DOHH2 (cell line): ENCODE measurements at regions not wholly inside any gene's neighbourhood (a gene's known extent, or its start where the extent isn't known, plus 50 kb on each side); places are given as distances from the start of the nearest gene placed in this dataset.
A peak's percentile ranks its signal among the peaks of the same experiment; 100 is the strongest.

Experiments
- CTCF ChIP-seq: fragments of 200-600 bp; sonication (generic); IDR thresholded peaks from one replicate; pipeline ENCODE4 v1.5.1; 2014; ENCODE audit warnings: antibody characterized with exemption, mild to moderate bottlenecking, low read depth, low read length; ENCODE audit not compliant: poor library complexity, severe bottlenecking
- EZH2phosphoT487 ChIP-seq: fragments of 200-600 bp; sonication (generic); IDR thresholded peaks from 2 replicates; pipeline ENCODE4 v1.6.1; 2017; ENCODE audit warnings: borderline replicate concordance, mild to moderate bottlenecking, antibody characterized with exemption, low read length, moderate library complexity, mixed read lengths

- TF ChIP-seq CTCF (peak; percentile 79), EZH2phosphoT487 (no peak)
These were observed 111.9 kb upstream of the GGTLC1 start for GRCh38 chr20:24100370-24101011.
